Prostate gland (tissue), 2 donors: ENCODE measurements at regions not wholly inside any gene's neighbourhood (a gene's known extent, or its start where the extent isn't known, plus 50 kb on each side); places are given as distances from the start of the nearest gene placed in this dataset.
"Not testable (repeated sequence)": the region's sequence is repeated elsewhere in the genome, so short reads cannot be mapped to it uniquely, and the experiment has no call there.

Experiments
- DNase-seq: peaks from one replicate; pipeline ENCODE4 v3.0.0-alpha.2; 2019; ENCODE audit warnings: low spot score
- H3K27ac ChIP-seq, 2 donors: fragments of 200-600 bp; sonication (generic); 2 replicates each; pipeline ENCODE4 v1.5.1; 2017 to 2019
- H3K27me3 ChIP-seq: fragments of 200-600 bp; sonication (generic); replicated peaks from 2 replicates; pipeline ENCODE4 v1.5.1; 2019; ENCODE audit not compliant: insufficient read depth
- H3K36me3 ChIP-seq, 2 donors: fragments of 200-600 bp; sonication (generic); 1 replicate in 1 of 2; 2 replicates in 1 of 2; pipeline versions ENCODE4 v1.5.1 to v1.8.1; 2017 to 2019
- H3K4me1 ChIP-seq: fragments of 200-600 bp; sonication (generic); replicated peaks from 2 replicates; pipeline ENCODE4 v1.5.1; 2019
- H3K4me3 ChIP-seq, 2 donors: fragments of 200-600 bp; sonication (generic); 2 replicates each; pipeline ENCODE4 v1.5.1; 2017 to 2019
- H3K9me3 ChIP-seq: fragments of 200-600 bp; sonication (generic); 2 replicates; pipeline ENCODE4 v1.5.1; 2017
- POLR2A ChIP-seq: fragments of 450-650 bp; IDR thresholded peaks from one replicate; pipeline ENCODE4 v1.6.1; 2016; ENCODE audit warnings: antibody characterized with exemption, mild to moderate bottlenecking
- POLR2AphosphoS5 ChIP-seq: sonication (generic); formaldehyde crosslinking; IDR thresholded peaks from one replicate; pipeline ENCODE4 v1.6.1; 2017; ENCODE audit warnings: antibody characterized with exemption
- WGBS: methylation state at CpG from one replicate; pipeline ENCODE4 v1.1.5; 2018; 5-methylcytosine and 5-hydroxymethylcytosine counted together
- intact Hi-C: fragments of 100-400 bp; cut with DNase I; formaldehyde crosslinking; loops from one replicate; pipeline ENCODE4 v1.14.2; 2022
- TF ChIP-seq, protein P1 (sequence below), 4 experiments: fragments of 200-600 bp in 2 of 4; fragments of 450-650 bp in 2 of 4; sonication (generic) in 2 of 4; IDR thresholded peaks; 1 replicate in 3 of 4; 2 replicates in 1 of 4; pipeline ENCODE4 v1.5.1; 2016 to 2019; ENCODE audit warnings: antibody characterized with exemption in 4 of 4, mild to moderate bottlenecking in 2 of 4, moderate library complexity in 2 of 4

DNA sequence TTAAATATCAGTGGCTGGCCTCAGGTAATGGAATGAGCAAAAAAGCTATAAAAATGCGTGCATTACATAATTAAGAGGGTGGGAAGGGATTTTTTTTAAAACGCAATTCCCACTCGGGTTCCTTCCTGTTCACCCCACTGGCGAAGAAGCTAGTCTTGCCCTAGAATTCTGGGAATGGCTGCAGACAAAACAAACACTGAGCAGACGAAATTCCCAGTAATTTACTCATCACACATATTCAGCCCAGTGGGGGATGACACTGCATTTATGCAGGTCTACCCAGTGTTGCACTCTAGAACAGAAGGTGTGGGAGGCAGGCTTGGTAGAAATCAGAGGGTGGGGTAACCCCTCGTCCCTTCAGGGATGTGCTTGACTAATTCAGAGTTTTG lies 2695.0 kb upstream of the DEFB115 start:
- TF ChIP-seq POLR2A (no peak), POLR2AphosphoS5 (no peak)
- TF ChIP-seq, protein P1, sequence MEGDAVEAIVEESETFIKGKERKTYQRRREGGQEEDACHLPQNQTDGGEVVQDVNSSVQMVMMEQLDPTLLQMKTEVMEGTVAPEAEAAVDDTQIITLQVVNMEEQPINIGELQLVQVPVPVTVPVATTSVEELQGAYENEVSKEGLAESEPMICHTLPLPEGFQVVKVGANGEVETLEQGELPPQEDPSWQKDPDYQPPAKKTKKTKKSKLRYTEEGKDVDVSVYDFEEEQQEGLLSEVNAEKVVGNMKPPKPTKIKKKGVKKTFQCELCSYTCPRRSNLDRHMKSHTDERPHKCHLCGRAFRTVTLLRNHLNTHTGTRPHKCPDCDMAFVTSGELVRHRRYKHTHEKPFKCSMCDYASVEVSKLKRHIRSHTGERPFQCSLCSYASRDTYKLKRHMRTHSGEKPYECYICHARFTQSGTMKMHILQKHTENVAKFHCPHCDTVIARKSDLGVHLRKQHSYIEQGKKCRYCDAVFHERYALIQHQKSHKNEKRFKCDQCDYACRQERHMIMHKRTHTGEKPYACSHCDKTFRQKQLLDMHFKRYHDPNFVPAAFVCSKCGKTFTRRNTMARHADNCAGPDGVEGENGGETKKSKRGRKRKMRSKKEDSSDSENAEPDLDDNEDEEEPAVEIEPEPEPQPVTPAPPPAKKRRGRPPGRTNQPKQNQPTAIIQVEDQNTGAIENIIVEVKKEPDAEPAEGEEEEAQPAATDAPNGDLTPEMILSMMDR (IDR thresholded peaks at IDR 0.05): no peak

DNA sequence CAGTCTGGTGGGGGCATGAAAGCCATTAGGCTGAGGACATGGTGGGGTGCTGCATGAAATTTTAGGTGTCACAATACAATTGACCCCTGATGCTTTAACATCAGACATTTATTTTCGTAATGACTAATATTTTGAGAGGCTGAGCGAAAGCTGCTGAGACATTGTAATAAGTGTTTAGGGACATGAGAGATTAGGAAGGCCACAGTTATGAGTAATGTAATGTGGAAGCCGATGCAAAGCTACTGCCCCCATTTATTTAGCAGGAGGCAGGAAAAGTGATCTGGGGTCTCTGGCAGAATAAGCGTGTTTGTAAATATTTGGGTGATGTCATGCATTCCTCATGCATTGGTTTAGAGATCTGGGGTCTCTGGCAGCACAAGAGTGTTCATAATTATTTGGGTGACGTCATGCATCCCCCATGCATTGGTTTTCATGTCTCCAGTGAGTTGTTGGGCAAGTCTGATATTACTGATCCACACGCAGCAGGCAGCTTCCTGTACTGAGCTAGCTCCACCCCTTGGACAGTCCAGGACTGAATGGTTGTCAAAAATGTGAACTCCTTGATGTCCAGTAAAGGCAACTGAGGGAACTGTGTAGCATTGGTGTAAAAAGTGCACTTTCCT lies 2694.5 kb upstream of the DEFB115 start:
- H3K4me3 ChIP-seq, H3K9me3 ChIP-seq, H3K4me1 ChIP-seq, H3K36me3 ChIP-seq, DNase-seq, H3K27ac ChIP-seq, H3K27me3 ChIP-seq, intact Hi-C loops: not testable (repeated sequence)
- 74% methylated on average over 6 of the region's 6 CpGs for WGBS

More for the DNA sequence above, 2695.0 kb upstream of the DEFB115 start:
- no peak overlapping the region for H3K27ac ChIP-seq
- no peaks in the 10 kb centered on the region for H3K27me3 ChIP-seq
- H3K4me3 ChIP-seq: no peak overlapping the region
- no peaks in the 10 kb centered on the region for H3K36me3 ChIP-seq
- H3K9me3 ChIP-seq: no peaks in the 10 kb centered on the region
- WGBS: 57% methylated on average over 6 of the region's 6 CpGs
- intact Hi-C loops: no loop called here
- no peaks in the 10 kb centered on the region for H3K4me1 ChIP-seq
- DNase-seq: no peak

DNA sequence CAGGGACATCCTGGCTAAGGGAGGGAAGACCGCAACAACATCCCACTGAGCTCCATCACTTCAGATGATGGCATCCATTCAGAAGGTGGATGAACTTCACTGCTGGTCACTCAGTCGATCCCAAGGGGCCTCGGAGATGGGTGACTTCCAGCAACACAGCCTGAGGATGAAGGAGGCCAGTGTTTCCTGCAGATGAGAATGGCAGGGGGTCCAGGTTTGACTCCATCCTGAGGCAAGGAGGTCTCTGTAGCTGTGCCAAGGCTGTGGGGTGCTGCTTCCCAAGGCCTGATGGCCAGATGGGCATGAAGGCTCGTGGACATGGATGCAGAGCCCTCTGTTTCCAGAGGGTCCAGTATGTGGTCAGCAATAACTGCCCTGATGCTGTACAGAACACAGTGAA lies 2693.4 kb upstream of the DEFB115 start:
- WGBS: 63% methylated on average over 4 of the region's 4 CpGs
- intact Hi-C loops, H3K27me3 ChIP-seq, H3K4me3 ChIP-seq, DNase-seq, H3K36me3 ChIP-seq, H3K4me1 ChIP-seq, H3K9me3 ChIP-seq, H3K27ac ChIP-seq: not testable (repeated sequence)

DNA sequence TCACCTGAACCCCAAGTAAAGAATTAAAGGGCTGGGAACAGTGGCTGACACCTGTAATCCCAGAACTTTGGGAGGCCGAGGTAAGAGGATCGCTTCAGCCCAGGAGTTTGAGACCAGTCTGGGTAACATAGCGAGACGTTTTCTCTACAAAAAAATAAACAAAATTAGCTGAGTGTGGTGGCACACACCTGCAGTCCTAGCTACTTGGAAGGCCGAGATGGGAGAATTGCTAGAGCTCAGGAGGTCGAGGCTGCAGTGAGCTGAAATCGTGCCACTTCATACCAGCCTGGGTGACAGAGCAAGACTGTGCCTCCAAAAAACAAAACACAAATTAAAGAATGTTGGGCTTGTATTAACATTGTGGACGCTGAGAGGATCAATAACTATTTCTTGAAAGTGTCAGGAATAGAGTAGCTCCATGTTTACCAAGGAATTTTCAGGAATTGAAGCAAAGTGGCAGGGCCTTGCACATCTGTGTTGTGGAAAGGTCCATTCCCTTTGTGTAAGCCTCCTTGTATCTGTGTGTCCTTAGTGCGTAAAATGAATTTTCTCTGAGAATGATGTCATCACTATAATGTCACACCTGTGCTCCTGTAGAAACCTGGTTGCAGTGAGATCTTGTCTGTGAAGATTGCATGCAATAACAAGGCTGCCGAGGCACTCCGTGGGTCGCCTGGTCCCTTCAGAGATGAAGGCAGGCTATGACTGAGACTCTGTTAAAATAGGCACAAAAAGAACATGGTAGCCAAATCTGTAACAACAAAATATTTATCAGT lies 2692.6 kb upstream of the DEFB115 start:
- H3K9me3 ChIP-seq, H3K36me3 ChIP-seq, DNase-seq, intact Hi-C loops, H3K27me3 ChIP-seq, H3K27ac ChIP-seq, H3K4me3 ChIP-seq, H3K4me1 ChIP-seq: not testable (repeated sequence)
- whole genome bisulfite sequencing: 60% methylated on average over 12 of the region's 12 CpGs

DNA sequence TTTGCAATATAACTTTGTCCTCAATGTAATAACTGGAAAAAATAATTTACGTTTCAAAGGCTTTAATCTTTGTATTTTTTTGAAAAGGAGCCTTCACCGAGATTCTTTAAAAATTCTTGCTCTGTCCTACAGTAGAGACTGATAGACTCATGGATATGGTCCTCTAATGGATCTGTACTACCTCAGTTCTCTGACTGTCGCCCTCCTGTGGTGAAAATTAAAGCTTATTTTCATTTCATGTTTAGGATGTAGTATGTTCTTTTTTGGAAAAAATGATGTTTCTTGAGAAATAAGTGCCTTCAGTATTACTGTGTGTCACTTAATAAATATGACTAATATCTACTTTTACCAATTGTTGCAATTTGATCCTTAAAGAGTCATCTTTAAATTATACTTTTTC lies 2681.5 kb upstream of the DEFB115 start:
- 72% methylated on average over 3 of the region's 3 CpGs for WGBS
- H3K9me3 ChIP-seq, DNase-seq, H3K27ac ChIP-seq, H3K27me3 ChIP-seq, H3K4me1 ChIP-seq, H3K36me3 ChIP-seq, intact Hi-C loops, H3K4me3 ChIP-seq: not testable (repeated sequence)

DNA sequence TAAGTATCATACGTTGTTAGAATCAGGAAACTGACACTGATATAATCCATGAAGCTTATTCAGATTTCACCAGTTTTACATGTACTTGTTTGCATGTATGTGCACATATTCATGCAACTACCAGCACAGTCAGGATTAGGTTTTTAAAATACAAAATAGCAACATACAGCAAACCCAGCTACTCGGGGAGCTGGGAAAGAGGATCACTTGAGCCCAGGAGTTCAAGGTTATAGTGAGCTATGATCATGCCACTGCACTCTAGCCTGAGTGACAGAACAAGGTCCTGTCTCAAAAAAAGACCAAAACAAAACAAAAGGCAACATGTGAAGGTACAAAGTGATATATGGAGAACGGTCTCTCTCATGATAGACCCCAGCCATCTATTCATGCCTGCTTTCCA lies 2665.8 kb upstream of the DEFB115 start:
- WGBS: 94% methylated on average over 3 of the region's 3 CpGs
- intact Hi-C loops, H3K9me3 ChIP-seq, DNase-seq, H3K36me3 ChIP-seq, H3K27ac ChIP-seq, H3K4me1 ChIP-seq, H3K4me3 ChIP-seq, H3K27me3 ChIP-seq: not testable (repeated sequence)

DNA sequence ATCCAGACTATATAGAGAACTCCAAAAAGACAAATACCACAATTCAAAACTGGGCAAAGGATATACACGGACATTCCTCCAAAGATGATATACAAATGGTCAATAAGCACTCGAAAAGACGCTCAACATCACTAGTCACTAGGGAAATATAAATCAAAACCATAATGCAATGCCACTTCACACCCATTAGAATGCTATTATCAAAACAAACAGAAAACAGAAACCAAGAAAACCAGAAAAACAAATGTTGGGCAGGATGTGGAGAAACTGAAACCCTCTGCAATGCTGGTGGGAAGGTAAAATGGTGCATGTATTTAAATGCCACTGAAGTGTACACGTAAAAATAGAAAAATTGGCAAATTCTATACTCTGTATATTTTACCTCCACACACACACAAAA lies 2664.1 kb upstream of the DEFB115 start:
- H3K4me1 ChIP-seq, H3K9me3 ChIP-seq, H3K27me3 ChIP-seq, DNase-seq, H3K36me3 ChIP-seq, H3K4me3 ChIP-seq, intact Hi-C loops, H3K27ac ChIP-seq: not testable (repeated sequence)
- 92% methylated on average over 3 of the region's 4 CpGs for WGBS

DNA sequence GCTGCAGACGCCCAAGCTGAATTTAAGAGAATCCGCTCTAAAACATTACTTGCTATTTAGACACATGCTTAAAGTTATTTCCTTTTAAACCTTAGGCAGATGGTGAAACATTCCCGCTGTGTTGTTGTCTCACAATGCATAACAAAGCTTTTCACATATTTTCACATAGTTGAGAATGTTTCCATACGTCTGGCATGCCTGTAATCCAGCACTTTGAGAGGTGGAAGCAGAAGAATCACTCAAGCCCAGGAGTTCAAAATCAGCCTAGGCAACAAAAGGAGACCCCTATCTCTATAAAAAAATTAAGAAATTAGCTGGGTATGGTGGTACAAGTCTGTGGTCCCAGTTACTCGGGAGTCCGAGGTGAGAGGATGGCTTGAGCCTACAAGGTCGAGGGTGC lies 2663.0 kb upstream of the DEFB115 start:
- H3K4me1 ChIP-seq, DNase-seq, H3K27me3 ChIP-seq, intact Hi-C loops, H3K9me3 ChIP-seq, H3K36me3 ChIP-seq, H3K4me3 ChIP-seq, H3K27ac ChIP-seq: not testable (repeated sequence)
- WGBS: 86% methylated on average over 4 of the region's 7 CpGs

DNA sequence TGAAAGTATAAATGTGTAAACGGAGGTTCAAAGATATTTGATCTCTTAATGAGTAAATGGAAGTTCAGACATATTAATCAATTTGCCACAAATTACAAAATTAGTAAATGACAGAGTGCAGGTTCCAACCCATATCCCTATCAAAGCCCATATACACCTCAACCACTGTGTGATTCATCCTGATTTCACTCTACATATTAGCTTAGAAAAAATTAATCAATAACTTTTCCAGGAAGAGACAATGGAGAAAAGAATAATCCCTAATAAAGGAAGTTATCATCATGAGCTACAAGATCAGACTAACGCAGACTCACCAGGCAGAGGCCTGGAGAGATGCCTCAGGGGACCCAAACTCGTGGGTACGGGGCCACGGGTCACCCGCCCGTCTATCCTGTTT lies 2655.5 kb upstream of the DEFB115 start:
- WGBS: 13% methylated on average over 7 of the region's 7 CpGs
- Histone ChIP-seq H3K4me3 (peak overlapping the region; percentile 44 to 55), H3K27ac (peak overlapping the region in 1 of 2 donors; percentile 63)
- intact Hi-C loops, H3K27me3 ChIP-seq, H3K4me1 ChIP-seq, H3K9me3 ChIP-seq, H3K36me3 ChIP-seq, DNase-seq: not testable (repeated sequence)
